ENCODE measurements at regions not wholly inside any gene's neighbourhood (a gene's known extent, or its start where the extent isn't known, plus 50 kb on each side); places are given as distances from the start of the nearest gene placed in this dataset.
"Not testable (repeated sequence)": the region's sequence is repeated elsewhere in the genome, so short reads cannot be mapped to it uniquely, and the experiment has no call there.

DNA sequence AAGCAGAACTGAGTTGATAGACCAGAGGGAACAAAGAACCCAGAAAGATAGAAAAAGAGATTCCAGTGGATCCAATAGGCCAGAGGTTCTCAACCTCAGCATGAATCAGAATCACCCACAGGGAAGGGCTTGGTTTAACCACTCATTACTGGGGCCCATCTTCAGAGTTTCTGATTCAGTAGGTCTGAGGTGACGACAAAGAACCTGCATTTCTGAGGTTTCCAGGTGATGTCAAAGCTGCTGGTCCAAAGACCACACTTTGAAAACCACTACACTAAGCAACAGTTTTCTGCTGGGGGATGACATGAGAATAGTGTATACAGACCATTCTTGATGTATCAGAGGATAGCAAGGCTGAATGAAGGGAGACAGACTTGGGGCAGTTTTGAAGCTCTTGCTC lies 81.5 kb upstream of the FOXN2 start:
- no peak overlapping the region for H3K27ac ChIP-seq (ENCODE audit: low read depth, low read length)
- no peak overlapping the region for H3K4me3 ChIP-seq (ENCODE audit: insufficient read depth, low read length)
- H3K36me3 ChIP-seq (ENCODE audit: insufficient read depth, low read length): no peaks in the 10 kb centered on the region
- H2AFZ ChIP-seq (ENCODE audit: low read length): no peak overlapping the region
- H3K4me1 ChIP-seq (ENCODE audit: insufficient read depth, low read length): no peaks in the 10 kb centered on the region
- no peaks in the 10 kb centered on the region for H3K9me3 ChIP-seq (ENCODE audit: low read depth, low read length)
- H3K27me3 ChIP-seq (ENCODE audit: insufficient read depth, low read length): no peaks in the 10 kb centered on the region
- H3K4me2 ChIP-seq (ENCODE audit: insufficient read depth, low read length): no peak overlapping the region
- H3K79me2 ChIP-seq (ENCODE audit: insufficient read depth, low read length): no peaks in the 10 kb centered on the region
- H4K20me1 ChIP-seq (ENCODE audit: insufficient read depth, low read length): no peaks in the 10 kb centered on the region
- DNase-seq (ENCODE audit: insufficient read length, low spot score, missing footprints): no peak
- TF ChIP-seq, protein P1, sequence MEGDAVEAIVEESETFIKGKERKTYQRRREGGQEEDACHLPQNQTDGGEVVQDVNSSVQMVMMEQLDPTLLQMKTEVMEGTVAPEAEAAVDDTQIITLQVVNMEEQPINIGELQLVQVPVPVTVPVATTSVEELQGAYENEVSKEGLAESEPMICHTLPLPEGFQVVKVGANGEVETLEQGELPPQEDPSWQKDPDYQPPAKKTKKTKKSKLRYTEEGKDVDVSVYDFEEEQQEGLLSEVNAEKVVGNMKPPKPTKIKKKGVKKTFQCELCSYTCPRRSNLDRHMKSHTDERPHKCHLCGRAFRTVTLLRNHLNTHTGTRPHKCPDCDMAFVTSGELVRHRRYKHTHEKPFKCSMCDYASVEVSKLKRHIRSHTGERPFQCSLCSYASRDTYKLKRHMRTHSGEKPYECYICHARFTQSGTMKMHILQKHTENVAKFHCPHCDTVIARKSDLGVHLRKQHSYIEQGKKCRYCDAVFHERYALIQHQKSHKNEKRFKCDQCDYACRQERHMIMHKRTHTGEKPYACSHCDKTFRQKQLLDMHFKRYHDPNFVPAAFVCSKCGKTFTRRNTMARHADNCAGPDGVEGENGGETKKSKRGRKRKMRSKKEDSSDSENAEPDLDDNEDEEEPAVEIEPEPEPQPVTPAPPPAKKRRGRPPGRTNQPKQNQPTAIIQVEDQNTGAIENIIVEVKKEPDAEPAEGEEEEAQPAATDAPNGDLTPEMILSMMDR (IDR thresholded peaks at IDR 0.05; ENCODE audit: extremely low read depth, low read depth, low read length): no peak

DNA sequence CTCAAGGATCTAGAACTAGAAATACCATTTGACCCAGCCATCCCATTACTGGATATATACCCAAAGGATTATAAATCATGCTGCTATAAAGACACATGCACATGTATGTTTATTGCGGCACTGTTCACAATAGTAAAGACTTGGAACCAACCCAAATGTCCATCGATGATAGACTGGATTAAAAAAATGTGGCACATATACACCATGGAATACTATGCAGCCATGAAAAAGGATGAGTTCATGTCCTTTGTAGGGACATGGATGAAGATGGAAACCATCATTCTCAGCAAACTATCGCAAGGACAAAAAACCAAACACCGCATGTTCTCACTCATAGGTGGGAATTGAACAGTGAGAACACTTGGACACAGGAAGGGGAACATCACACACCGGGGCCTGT lies 80.7 kb upstream of the FOXN2 start:
- not testable (repeated sequence) for H3K36me3 ChIP-seq (ENCODE audit: insufficient read depth, low read length); H3K27me3 ChIP-seq (ENCODE audit: insufficient read depth, low read length); H4K20me1 ChIP-seq (ENCODE audit: insufficient read depth, low read length); H2AFZ ChIP-seq (ENCODE audit: low read length); H3K4me3 ChIP-seq (ENCODE audit: insufficient read depth, low read length); H3K4me1 ChIP-seq (ENCODE audit: insufficient read depth, low read length); H3K27ac ChIP-seq (ENCODE audit: low read depth, low read length); H3K4me2 ChIP-seq (ENCODE audit: insufficient read depth, low read length); H3K79me2 ChIP-seq (ENCODE audit: insufficient read depth, low read length); DNase-seq (ENCODE audit: insufficient read length, low spot score, missing footprints); H3K9me3 ChIP-seq (ENCODE audit: low read depth, low read length)

DNA sequence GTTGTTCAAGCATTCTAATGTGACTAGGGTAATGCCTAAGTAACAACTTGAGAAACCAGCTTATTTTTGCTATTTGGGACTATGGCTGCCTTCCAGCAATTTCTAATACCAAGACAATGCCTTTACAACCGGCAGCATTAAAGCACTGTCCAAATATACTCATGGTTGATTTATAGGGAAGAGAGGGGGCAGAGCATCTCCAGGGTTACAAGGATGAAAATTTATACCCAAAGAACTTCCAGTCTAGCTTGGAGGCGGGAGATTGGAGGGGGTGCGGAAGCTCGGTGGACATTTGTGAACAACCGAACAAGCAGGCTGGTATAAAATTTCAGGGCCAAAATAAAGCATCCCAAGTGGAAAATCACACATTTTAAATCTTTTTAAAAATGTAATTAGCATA lies 79.4 kb upstream of the FOXN2 start:
- no peak for DNase-seq (ENCODE audit: insufficient read length, low spot score, missing footprints)
- no peak overlapping the region for H2AFZ ChIP-seq (ENCODE audit: low read length)
- no peak overlapping the region for H3K4me3 ChIP-seq (ENCODE audit: insufficient read depth, low read length)
- H4K20me1 ChIP-seq (ENCODE audit: insufficient read depth, low read length): no peaks in the 10 kb centered on the region
- H3K27ac ChIP-seq (ENCODE audit: low read depth, low read length): no peak overlapping the region
- H3K4me1 ChIP-seq (ENCODE audit: insufficient read depth, low read length): no peaks in the 10 kb centered on the region
- no peaks in the 10 kb centered on the region for H3K79me2 ChIP-seq (ENCODE audit: insufficient read depth, low read length)
- no peaks in the 10 kb centered on the region for H3K36me3 ChIP-seq (ENCODE audit: insufficient read depth, low read length)
- H3K9me3 ChIP-seq (ENCODE audit: low read depth, low read length): no peaks in the 10 kb centered on the region
- no peak overlapping the region for H3K4me2 ChIP-seq (ENCODE audit: insufficient read depth, low read length)
- TF ChIP-seq, protein P1 (IDR thresholded peaks at IDR 0.05; ENCODE audit: extremely low read depth, low read depth, low read length): no peak
- H3K27me3 ChIP-seq (ENCODE audit: insufficient read depth, low read length): no peaks in the 10 kb centered on the region

DNA sequence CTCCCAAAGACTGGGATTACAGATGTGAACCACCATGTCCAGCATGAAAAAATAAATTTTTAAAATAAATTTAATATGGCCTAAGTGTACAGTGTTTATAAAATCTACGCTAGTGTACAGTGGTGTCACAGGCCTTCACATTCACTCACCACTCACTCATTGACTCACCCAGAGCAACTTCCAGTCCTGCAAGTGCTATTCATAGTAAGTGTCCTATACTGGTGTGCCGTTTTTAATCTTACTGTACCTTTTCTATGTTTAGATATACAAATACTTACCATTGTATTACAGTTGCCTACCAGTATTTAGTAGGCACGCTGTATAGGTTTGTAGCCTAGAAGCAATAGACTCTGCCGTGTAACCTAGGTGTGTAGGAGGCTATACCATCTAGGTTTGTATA lies 76.1 kb upstream of the FOXN2 start:
- Histone ChIP-seq H3K9me3 (ENCODE audit: low read depth, low read length) (no peaks in the 10 kb centered on the region), H4K20me1 (ENCODE audit: insufficient read depth, low read length) (no peaks in the 10 kb centered on the region), H3K4me3 (ENCODE audit: insufficient read depth, low read length) (no peak overlapping the region), H3K4me1 (ENCODE audit: insufficient read depth, low read length) (no peaks in the 10 kb centered on the region), H2AFZ (ENCODE audit: low read length) (no peak overlapping the region), H3K79me2 (ENCODE audit: insufficient read depth, low read length) (no peaks in the 10 kb centered on the region), H3K27me3 (ENCODE audit: insufficient read depth, low read length) (no peaks in the 10 kb centered on the region), H3K4me2 (ENCODE audit: insufficient read depth, low read length) (no peak overlapping the region), H3K36me3 (ENCODE audit: insufficient read depth, low read length) (no peaks in the 10 kb centered on the region), H3K27ac (ENCODE audit: low read depth, low read length) (no peak overlapping the region)
- no peak for DNase-seq (ENCODE audit: insufficient read length, low spot score, missing footprints)
- TF ChIP-seq, protein P1 (IDR thresholded peaks at IDR 0.05; ENCODE audit: extremely low read depth, low read depth, low read length): no peak

DNA sequence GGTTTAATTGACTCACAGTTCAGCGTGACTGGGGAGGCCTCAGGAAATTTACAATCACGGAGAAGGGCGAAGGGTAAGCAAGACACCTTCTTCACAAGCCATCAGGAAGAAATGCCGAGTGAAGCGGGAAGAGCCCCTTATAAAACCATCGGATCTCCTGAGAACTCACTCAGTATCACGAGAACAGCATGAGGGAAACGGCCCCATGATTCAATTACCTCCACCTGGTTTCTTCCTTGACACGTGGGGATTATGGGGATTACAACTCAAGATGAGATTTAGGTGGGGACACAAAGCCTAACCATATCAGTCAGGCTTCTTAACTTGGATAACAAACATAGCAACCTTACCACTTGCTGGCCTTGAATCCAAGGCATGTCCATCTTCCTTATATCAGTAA lies 73.6 kb upstream of the FOXN2 start:
- Histone ChIP-seq H3K36me3 (ENCODE audit: insufficient read depth, low read length) (no peaks in the 10 kb centered on the region), H4K20me1 (ENCODE audit: insufficient read depth, low read length) (no peaks in the 10 kb centered on the region), H2AFZ (ENCODE audit: low read length) (no peak overlapping the region), H3K79me2 (ENCODE audit: insufficient read depth, low read length) (no peaks in the 10 kb centered on the region), H3K9me3 (ENCODE audit: low read depth, low read length) (no peaks in the 10 kb centered on the region), H3K27me3 (ENCODE audit: insufficient read depth, low read length) (no peaks in the 10 kb centered on the region), H3K4me2 (ENCODE audit: insufficient read depth, low read length) (no peak overlapping the region), H3K27ac (ENCODE audit: low read depth, low read length) (no peak overlapping the region), H3K4me3 (ENCODE audit: insufficient read depth, low read length) (no peak overlapping the region), H3K4me1 (ENCODE audit: insufficient read depth, low read length) (no peaks in the 10 kb centered on the region)
- TF ChIP-seq, protein P1 (IDR thresholded peaks at IDR 0.05; ENCODE audit: extremely low read depth, low read depth, low read length): no peak
- no peak for DNase-seq (ENCODE audit: insufficient read length, low spot score, missing footprints)

Data from osteoblast (primary cell).